ENCODE measurements at regions not wholly inside any gene's neighbourhood (a gene's known extent, or its start where the extent isn't known, plus 50 kb on each side); places are given as distances from the start of the nearest gene placed in this dataset.

GRCh38 chr10:24132741-24133140 is 76.2 kb upstream of the KIAA1217 start:
- no peak for TF ChIP-seq TAF1 (IDR thresholded peaks at IDR 0.05; ENCODE audit: borderline replicate concordance, insufficient read depth, low read length)
- TF ChIP-seq SIN3A (IDR thresholded peaks at IDR 0.05; ENCODE audit: borderline replicate concordance, insufficient read depth, low read length), result no peak
- TF ChIP-seq POLR2AphosphoS5 (IDR thresholded peaks at IDR 0.05; ENCODE audit: low read depth, low read length), result no peak
- TF ChIP-seq, protein P1, sequence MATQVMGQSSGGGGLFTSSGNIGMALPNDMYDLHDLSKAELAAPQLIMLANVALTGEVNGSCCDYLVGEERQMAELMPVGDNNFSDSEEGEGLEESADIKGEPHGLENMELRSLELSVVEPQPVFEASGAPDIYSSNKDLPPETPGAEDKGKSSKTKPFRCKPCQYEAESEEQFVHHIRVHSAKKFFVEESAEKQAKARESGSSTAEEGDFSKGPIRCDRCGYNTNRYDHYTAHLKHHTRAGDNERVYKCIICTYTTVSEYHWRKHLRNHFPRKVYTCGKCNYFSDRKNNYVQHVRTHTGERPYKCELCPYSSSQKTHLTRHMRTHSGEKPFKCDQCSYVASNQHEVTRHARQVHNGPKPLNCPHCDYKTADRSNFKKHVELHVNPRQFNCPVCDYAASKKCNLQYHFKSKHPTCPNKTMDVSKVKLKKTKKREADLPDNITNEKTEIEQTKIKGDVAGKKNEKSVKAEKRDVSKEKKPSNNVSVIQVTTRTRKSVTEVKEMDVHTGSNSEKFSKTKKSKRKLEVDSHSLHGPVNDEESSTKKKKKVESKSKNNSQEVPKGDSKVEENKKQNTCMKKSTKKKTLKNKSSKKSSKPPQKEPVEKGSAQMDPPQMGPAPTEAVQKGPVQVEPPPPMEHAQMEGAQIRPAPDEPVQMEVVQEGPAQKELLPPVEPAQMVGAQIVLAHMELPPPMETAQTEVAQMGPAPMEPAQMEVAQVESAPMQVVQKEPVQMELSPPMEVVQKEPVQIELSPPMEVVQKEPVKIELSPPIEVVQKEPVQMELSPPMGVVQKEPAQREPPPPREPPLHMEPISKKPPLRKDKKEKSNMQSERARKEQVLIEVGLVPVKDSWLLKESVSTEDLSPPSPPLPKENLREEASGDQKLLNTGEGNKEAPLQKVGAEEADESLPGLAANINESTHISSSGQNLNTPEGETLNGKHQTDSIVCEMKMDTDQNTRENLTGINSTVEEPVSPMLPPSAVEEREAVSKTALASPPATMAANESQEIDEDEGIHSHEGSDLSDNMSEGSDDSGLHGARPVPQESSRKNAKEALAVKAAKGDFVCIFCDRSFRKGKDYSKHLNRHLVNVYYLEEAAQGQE (IDR thresholded peaks at IDR 0.05; ENCODE audit: insufficient read depth in 1 of 2, low read depth in 2 of 2, low read length in 2 of 2), result no peak
- TF ChIP-seq FOXP2 (optimal IDR thresholded peaks at IDR 0.05; ENCODE audit: borderline replicate concordance, extremely low read depth, extremely low read length, insufficient read depth), result no peak

GRCh38 chr10:24133835-24134234 is 75.1 kb upstream of the KIAA1217 start:
- no peak for TF ChIP-seq FOXP2 (optimal IDR thresholded peaks at IDR 0.05; ENCODE audit: borderline replicate concordance, extremely low read depth, extremely low read length, insufficient read depth)
- no peak for TF ChIP-seq POLR2AphosphoS5 (IDR thresholded peaks at IDR 0.05; ENCODE audit: low read depth, low read length)
- no peak for TF ChIP-seq SIN3A (IDR thresholded peaks at IDR 0.05; ENCODE audit: borderline replicate concordance, insufficient read depth, low read length)
- TF ChIP-seq, protein P1 (IDR thresholded peaks at IDR 0.05; ENCODE audit: insufficient read depth in 1 of 2, low read depth in 2 of 2, low read length in 2 of 2), result no peak
- no peak for TF ChIP-seq TAF1 (IDR thresholded peaks at IDR 0.05; ENCODE audit: borderline replicate concordance, insufficient read depth, low read length)

- TF ChIP-seq TAF1 (IDR thresholded peaks at IDR 0.05; ENCODE audit: borderline replicate concordance, insufficient read depth, low read length) (no peak), POLR2AphosphoS5 (IDR thresholded peaks at IDR 0.05; ENCODE audit: low read depth, low read length) (no peak), FOXP2 (optimal IDR thresholded peaks at IDR 0.05; ENCODE audit: borderline replicate concordance, extremely low read depth, extremely low read length, insufficient read depth) (no peak), SIN3A (IDR thresholded peaks at IDR 0.05; ENCODE audit: borderline replicate concordance, insufficient read depth, low read length) (no peak)
- TF ChIP-seq, protein P1 (IDR thresholded peaks at IDR 0.05; ENCODE audit: insufficient read depth in 1 of 2, low read depth in 2 of 2, low read length in 2 of 2), result no peak
These were observed 72.9 kb upstream of the KIAA1217 start for GRCh38 chr10:24136070-24136469.

- TF ChIP-seq, protein P1 (IDR thresholded peaks at IDR 0.05; ENCODE audit: insufficient read depth in 1 of 2, low read depth in 2 of 2, low read length in 2 of 2), result no peak
- TF ChIP-seq TAF1 (IDR thresholded peaks at IDR 0.05; ENCODE audit: borderline replicate concordance, insufficient read depth, low read length), result no peak
- TF ChIP-seq SIN3A (IDR thresholded peaks at IDR 0.05; ENCODE audit: borderline replicate concordance, insufficient read depth, low read length), result no peak
- TF ChIP-seq FOXP2 (optimal IDR thresholded peaks at IDR 0.05; ENCODE audit: borderline replicate concordance, extremely low read depth, extremely low read length, insufficient read depth), result no peak
- TF ChIP-seq POLR2AphosphoS5 (IDR thresholded peaks at IDR 0.05; ENCODE audit: low read depth, low read length), result no peak
These were observed 61.6 kb upstream of the KIAA1217 start for GRCh38 chr10:24147321-24147720.

DNA sequence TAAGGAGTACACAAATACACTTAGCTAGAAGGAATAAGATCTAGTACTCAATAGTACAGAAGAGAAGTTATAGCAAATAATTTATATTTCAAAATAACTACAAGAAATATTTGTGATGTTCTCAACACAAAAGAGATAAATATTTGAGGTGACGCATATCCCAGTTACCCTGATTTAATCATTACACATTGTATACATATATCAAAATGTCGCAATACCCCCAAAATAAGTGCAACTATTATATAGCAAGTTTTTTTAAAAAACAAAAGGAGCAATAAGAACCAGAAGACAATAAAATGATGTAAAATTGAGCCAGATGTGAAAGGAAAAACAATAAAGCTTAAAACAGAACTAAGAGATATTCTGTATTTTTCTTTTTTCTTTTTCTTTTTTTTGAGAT is 59.3 kb upstream of the KIAA1217 start:
- TF ChIP-seq POLR2AphosphoS5 (IDR thresholded peaks at IDR 0.05; ENCODE audit: low read depth, low read length), result no peak
- no peak for TF ChIP-seq SIN3A (IDR thresholded peaks at IDR 0.05; ENCODE audit: borderline replicate concordance, insufficient read depth, low read length)
- no peak for TF ChIP-seq TAF1 (IDR thresholded peaks at IDR 0.05; ENCODE audit: borderline replicate concordance, insufficient read depth, low read length)
- TF ChIP-seq, protein P1 (IDR thresholded peaks at IDR 0.05; ENCODE audit: insufficient read depth in 1 of 2, low read depth in 2 of 2, low read length in 2 of 2), result no peak
- TF ChIP-seq FOXP2 (optimal IDR thresholded peaks at IDR 0.05; ENCODE audit: borderline replicate concordance, extremely low read depth, extremely low read length, insufficient read depth), result no peak
